ENCODE measurements at regions not wholly inside any gene's neighbourhood (a gene's known extent, or its start where the extent isn't known, plus 50 kb on each side); places are given as distances from the start of the nearest gene placed in this dataset.

DNA sequence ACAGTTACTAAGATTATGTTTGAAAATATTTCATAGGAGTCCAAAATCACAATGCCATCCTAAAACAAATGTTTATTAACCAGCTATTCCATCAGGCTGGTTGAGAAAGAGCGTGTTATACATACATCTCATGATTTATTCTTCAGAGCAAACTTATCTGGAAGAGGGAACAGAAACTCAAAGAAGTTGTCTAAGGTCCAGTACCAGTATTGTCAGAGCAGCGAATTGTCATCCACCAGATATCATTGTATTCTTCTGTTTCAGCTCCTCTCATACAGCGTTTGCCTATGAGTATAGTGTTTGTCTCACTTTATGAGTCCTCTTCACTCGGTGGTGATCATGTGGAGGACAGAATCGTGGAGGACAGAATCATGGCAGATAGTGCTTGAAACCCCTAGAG is 238.2 kb downstream of the OSR1 start:
- TF ChIP-seq, protein P1, sequence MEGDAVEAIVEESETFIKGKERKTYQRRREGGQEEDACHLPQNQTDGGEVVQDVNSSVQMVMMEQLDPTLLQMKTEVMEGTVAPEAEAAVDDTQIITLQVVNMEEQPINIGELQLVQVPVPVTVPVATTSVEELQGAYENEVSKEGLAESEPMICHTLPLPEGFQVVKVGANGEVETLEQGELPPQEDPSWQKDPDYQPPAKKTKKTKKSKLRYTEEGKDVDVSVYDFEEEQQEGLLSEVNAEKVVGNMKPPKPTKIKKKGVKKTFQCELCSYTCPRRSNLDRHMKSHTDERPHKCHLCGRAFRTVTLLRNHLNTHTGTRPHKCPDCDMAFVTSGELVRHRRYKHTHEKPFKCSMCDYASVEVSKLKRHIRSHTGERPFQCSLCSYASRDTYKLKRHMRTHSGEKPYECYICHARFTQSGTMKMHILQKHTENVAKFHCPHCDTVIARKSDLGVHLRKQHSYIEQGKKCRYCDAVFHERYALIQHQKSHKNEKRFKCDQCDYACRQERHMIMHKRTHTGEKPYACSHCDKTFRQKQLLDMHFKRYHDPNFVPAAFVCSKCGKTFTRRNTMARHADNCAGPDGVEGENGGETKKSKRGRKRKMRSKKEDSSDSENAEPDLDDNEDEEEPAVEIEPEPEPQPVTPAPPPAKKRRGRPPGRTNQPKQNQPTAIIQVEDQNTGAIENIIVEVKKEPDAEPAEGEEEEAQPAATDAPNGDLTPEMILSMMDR (IDR thresholded peaks at IDR 0.05; ENCODE audit: low read depth, low read length): no peak
- H3K4me3 ChIP-seq (ENCODE audit: low read depth, low read length): no peak overlapping the region

DNA sequence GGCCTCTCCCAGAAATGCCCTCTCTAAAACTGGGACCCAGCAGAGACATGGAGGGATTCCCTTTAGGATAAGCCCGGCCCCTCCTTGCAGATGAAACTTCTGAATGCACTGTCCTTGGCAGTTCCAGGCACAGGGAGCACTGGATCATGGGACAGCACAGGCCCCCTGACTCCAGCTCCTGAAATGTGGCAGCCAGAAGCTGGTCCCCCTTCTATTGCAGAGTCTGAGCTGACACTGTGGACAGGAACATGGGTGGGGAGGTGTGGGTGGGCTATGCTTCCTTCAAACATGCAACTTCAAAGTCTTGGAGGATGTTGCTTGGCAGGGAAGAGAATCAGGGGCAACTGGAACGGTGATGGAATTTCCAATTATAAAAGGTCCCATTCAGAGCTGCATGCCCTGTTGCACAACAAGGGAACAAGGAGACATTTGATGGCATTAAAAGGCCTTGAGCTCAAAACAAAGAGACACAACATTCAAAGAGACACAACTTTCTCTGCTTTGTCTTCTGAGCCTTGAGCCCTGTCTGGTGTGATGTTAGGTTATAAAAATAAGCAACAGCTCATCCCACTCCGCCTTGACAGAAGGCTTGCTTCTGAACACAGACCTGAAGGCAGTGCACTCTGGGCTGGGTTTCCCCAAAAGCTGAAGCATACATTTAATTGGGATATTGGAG is 239.0 kb downstream of the OSR1 start:
- no peak overlapping the region for H3K4me3 ChIP-seq (ENCODE audit: low read depth, low read length)
- TF ChIP-seq, protein P1 (IDR thresholded peaks at IDR 0.05; ENCODE audit: low read depth, low read length): no peak

DNA sequence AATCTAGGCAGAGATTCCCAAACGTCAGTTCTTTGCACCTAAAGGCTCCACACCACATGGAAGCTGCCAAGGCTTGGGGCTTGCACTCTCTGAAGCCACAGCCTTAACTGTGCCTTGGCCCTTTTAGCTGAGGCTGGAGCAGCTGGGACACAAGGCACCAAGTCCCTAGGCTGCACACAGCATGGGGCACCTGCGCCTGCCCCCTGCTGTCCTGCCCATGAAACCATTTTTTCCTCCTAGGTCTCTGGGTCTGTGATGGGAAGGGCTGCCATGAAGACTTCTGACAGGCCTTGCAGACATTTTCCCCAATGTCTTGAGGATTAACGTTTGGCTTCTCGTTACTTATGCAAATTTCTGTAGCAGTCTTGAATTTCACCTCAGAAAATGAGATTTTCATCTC is 241.5 kb downstream of the OSR1 start:
- H3K4me3 ChIP-seq (ENCODE audit: low read depth, low read length): no peak overlapping the region
- TF ChIP-seq, protein P1 (IDR thresholded peaks at IDR 0.05; ENCODE audit: low read depth, low read length): no peak

DNA sequence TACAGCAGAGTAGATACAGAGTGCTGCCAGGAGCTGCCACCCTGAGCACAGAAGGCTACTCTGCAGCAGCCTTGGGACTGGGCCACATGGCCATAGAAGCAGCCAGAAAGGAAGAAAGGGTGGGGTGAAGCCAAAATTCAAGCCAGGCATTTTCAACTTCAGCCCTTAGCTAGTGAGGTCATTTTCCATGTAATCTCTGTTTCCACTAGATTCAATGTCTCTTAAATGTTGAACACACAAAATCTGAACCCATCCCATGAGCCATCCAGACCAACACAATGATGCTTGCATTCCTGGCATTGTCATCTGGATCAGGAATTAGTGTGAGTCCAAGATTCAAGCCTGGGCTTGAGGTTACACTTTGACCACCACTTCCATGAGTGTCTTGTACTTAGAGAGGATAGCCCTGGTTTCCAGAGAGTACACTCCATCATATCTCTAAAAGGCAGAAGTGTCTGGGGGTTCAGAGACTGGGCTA is 243.6 kb downstream of the OSR1 start:
- no peak overlapping the region for H3K4me3 ChIP-seq (ENCODE audit: low read depth, low read length)
- TF ChIP-seq, protein P1 (IDR thresholded peaks at IDR 0.05; ENCODE audit: low read depth, low read length): no peak

DNA sequence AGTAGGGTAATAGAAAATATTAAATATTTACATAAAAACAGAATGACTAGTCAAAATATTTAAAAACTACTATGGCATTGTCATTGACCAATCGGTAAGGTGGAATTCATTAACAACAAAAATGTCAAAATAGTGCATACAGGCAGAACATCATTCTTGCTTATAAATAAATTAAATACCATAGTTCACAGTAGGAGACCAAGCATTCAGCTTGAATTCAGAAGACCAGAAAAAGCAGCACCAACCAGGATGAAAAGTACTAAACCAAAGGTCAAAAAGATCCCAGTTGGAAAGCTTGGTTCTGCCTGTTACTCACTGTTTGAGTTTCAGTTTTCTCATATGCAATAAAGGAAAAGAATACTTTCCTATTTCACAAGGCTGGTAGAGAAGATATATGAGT is 244.3 kb downstream of the OSR1 start:
- TF ChIP-seq, protein P1 (IDR thresholded peaks at IDR 0.05; ENCODE audit: low read depth, low read length): no peak
- no peak overlapping the region for H3K4me3 ChIP-seq (ENCODE audit: low read depth, low read length)

DNA sequence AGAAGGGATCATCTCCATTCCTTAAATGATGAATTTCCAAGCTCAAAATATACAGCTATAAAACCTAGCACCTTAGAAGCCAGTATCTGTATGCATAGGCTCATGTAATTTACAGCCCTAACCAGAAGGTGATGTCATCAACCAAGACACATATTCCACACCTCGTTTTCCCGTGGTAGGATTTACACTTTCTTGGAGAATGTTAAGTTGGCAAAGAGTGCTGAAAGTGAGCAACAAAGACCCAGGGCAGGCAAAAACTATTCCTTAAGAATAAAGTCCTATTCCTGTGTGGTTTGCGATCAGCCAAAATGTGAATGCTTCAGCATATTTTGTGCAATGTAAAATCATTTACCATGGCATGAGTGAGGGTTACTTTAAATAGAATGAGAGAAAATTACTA is 247.1 kb downstream of the OSR1 start:
- H3K4me3 ChIP-seq (ENCODE audit: low read depth, low read length): no peak overlapping the region
- TF ChIP-seq, protein P1 (IDR thresholded peaks at IDR 0.05; ENCODE audit: low read depth, low read length): no peak

DNA sequence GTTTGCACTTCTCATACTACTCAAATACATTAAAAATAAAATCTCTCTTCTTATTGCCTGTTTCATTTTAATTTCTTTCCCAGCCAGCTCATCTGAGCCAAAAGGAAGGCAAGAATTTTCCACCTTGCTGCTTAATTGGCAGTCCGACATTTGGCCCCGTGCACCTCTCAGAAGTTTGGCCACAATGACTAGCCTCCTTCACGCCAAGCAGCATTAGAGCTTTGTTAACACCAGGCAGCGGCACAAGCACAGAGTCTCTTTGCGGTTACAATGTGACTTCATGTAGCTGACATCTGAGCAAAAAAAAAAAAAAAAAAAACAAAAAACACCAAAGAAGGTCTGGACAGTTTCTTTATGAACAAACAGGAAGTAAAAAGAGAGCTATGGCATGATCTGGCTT is 248.9 kb downstream of the OSR1 start:
- TF ChIP-seq, protein P1 (IDR thresholded peaks at IDR 0.05; ENCODE audit: low read depth, low read length): no peak
- H3K4me3 ChIP-seq (ENCODE audit: low read depth, low read length): no peak overlapping the region
